ENCODE measurements at regions not wholly inside any gene's neighbourhood (a gene's known extent, or its start where the extent isn't known, plus 50 kb on each side); places are given as distances from the start of the nearest gene placed in this dataset.

DNA sequence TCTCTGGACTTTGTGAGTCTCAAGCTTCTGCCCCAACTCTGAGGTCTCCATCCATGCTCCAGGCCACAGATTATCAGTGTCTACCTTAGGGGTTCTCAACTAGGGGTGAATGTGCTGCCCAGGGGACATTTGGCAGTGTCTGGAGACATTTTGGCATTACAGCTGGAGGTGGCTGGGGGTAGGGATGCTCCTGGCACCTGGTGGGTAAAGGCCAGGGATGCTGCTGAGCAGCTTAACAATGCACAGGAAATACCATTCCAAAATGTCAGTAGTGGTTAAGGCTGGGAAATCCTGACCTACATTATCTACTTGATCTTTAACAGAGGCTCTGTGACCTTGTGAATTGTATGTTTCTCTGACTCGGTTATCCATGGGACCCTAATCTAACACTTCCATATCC is 67.3 kb upstream of the PALS2 start:
- DNase-seq (ENCODE audit: low read depth): no peak
- no peak overlapping the region for H3K4me3 ChIP-seq (ENCODE audit: low read depth, low read length)
- TF ChIP-seq, protein P1, sequence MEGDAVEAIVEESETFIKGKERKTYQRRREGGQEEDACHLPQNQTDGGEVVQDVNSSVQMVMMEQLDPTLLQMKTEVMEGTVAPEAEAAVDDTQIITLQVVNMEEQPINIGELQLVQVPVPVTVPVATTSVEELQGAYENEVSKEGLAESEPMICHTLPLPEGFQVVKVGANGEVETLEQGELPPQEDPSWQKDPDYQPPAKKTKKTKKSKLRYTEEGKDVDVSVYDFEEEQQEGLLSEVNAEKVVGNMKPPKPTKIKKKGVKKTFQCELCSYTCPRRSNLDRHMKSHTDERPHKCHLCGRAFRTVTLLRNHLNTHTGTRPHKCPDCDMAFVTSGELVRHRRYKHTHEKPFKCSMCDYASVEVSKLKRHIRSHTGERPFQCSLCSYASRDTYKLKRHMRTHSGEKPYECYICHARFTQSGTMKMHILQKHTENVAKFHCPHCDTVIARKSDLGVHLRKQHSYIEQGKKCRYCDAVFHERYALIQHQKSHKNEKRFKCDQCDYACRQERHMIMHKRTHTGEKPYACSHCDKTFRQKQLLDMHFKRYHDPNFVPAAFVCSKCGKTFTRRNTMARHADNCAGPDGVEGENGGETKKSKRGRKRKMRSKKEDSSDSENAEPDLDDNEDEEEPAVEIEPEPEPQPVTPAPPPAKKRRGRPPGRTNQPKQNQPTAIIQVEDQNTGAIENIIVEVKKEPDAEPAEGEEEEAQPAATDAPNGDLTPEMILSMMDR (conservative IDR thresholded peaks at IDR 0.05; ENCODE audit: low read depth, low read length): no peak

DNA sequence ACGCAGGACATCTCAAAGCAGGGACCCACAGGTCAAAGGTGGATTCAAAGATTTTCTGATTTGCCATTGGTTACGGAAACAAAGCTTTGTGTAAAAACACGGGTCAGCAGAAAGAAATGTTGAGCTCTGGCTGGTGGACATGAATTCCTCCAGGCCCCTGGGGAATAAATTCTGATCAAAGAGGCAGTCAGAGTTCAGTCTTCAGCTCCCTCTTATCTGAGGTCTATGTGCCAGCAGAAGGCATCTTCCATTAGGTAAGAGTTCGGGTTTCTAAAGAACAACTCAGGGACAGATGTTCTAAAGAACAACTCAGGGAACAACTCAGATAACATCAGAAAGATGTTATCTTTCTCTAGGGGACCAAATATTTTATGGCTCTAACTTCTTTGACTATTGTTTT is 64.9 kb upstream of the PALS2 start:
- no peak overlapping the region for H3K4me3 ChIP-seq (ENCODE audit: low read depth, low read length)
- DNase-seq (ENCODE audit: low read depth): no peak
- TF ChIP-seq, protein P1 (conservative IDR thresholded peaks at IDR 0.05; ENCODE audit: low read depth, low read length): no peak

DNA sequence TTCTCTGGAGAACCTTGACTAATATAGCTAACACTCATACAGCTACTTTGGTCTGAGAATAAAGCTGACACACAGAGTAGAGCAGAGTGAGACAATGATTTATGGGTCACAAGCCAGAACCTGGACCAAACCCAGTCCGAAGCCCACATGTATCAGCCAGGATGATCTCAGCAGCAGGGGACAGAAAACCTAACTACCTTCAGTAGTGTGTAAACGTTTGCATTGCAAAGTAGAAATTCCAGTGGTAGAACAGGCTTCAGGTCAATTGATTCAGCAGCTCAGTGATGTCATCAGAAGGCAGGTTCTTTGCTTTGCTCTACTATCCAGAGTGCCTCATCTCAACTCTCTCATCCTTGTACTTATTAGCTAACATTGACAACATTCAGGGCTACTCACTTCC is 62.5 kb upstream of the PALS2 start:
- TF ChIP-seq, protein P1 (conservative IDR thresholded peaks at IDR 0.05; ENCODE audit: low read depth, low read length): no peak
- DNase-seq (ENCODE audit: low read depth): no peak
- no peak overlapping the region for H3K4me3 ChIP-seq (ENCODE audit: low read depth, low read length)

DNA sequence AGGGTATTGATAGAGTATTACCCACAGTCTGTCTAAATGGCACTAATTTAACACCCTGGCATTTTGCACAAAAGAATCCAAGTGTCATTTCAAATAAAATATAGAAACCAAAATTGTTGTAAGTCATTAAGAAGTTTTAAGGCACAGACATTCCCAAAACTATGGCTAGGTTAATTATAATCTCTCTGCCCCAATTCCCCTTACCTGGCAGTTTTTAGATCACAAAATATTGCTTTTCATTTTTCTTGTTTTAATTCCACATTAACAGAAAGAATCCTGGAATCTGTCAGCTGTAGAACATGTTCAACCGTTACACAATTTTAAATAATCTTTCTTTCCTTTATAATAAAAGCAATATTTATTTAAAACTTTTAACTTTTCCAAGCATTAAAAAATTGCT is 56.1 kb upstream of the PALS2 start:
- DNase-seq (ENCODE audit: low read depth): no peak
- no peak overlapping the region for H3K4me3 ChIP-seq (ENCODE audit: low read depth, low read length)
- TF ChIP-seq, protein P1 (conservative IDR thresholded peaks at IDR 0.05; ENCODE audit: low read depth, low read length): no peak

DNA sequence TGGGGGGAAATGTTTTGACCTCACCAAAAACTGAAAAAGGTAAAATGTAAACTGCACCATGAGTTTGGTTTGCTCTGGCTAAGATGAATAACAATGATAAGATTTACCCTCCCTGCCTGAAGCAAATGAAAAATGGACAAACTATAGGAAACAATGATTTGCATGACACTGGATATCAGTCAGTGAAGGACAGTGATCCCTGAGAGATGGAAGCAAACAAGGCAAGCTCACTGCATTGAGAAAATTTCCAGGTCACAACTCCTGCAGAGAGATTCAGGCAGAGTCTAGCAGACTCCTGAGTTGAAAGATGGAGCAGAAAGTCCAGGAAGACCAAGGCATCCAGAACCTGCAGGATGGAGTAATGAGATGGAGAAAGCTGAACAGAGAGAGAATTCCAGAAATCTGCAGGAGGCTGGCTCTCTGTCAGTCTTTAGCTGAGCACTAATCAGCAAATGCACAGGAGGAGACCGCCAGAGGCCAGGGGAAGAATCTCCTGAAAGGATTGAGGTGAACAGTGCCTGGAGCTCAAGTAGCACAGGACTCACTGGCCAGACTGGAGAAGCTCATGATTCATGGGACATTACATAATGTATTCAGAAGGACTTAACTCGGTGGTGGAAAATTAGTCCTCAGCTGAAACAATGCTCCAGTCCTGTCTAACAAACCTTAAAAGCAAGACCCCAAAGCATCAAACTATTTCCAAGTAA is 51.2 kb upstream of the PALS2 start:
- no peak for DNase-seq (ENCODE audit: low read depth)
- TF ChIP-seq, protein P1 (conservative IDR thresholded peaks at IDR 0.05; ENCODE audit: low read depth, low read length): no peak
- no peak overlapping the region for H3K4me3 ChIP-seq (ENCODE audit: low read depth, low read length)

All from choroid plexus epithelial cell (primary cell).